CD14-positive monocyte (primary cell): ENCODE measurements at regions not wholly inside any gene's neighbourhood (a gene's known extent, or its start where the extent isn't known, plus 50 kb on each side); places are given as distances from the start of the nearest gene placed in this dataset.
A peak's percentile ranks its signal among the peaks of the same experiment; 100 is the strongest.

Experiments
- DNase-seq, 3 donors: peaks; one replicate each; pipeline ENCODE4 v3.0.0-alpha.2; 2011 to 2022
- H2AFZ ChIP-seq: 2 replicates; pipeline ENCODE4 v1.6.0; 2012; ENCODE audit warnings: mild to moderate bottlenecking, low read depth, low read length, inconsistent platforms; ENCODE audit not compliant: insufficient read depth, poor library complexity, severe bottlenecking
- H3K27ac ChIP-seq, 2 donors: 1 replicate in 1 of 2; 2 replicates in 1 of 2; pipeline ENCODE4 v1.5.1; 2012 to 2013; ENCODE audit warnings: low read length in 2 of 2, control low read depth in 1 of 2, inconsistent platforms in 1 of 2, low read depth in 1 of 2, mild to moderate bottlenecking in 1 of 2
- H3K27me3 ChIP-seq, 2 donors: one replicate each; pipeline versions ENCODE4 v1.6.0 to v1.6.1; 2011 to 2013; ENCODE audit warnings: low read length in 2 of 2; ENCODE audit not compliant: control insufficient read depth in 2 of 2, insufficient read depth in 2 of 2
- H3K36me3 ChIP-seq, 2 donors: replicated peaks in 1 of 2; 1 replicate in 1 of 2; 2 replicates in 1 of 2; pipeline versions ENCODE4 v1.5.1 to v1.6.1; 2012 to 2013; ENCODE audit warnings: low read length in 2 of 2, control low read depth in 1 of 2, inconsistent platforms in 1 of 2, mild to moderate bottlenecking in 1 of 2; ENCODE audit not compliant: insufficient read depth in 2 of 2, control insufficient read depth in 1 of 2
- H3K4me1 ChIP-seq, 2 donors: 1 replicate in 1 of 2; 2 replicates in 1 of 2; pipeline versions ENCODE4 v1.5.1 to v1.6.1; 2012 to 2013; ENCODE audit warnings: low read length in 2 of 2, control low read depth in 1 of 2, inconsistent platforms in 1 of 2, mild to moderate bottlenecking in 1 of 2, moderate library complexity in 1 of 2; ENCODE audit not compliant: insufficient read depth in 2 of 2, control insufficient read depth in 1 of 2
- H3K4me2 ChIP-seq: replicated peaks from 2 replicates; pipeline ENCODE3; 2012; ENCODE audit warnings: low read length, moderate library complexity, mild to moderate bottlenecking; ENCODE audit not compliant: poor library complexity, severe bottlenecking; ENCODE audit errors: extremely low read depth
- H3K4me3 ChIP-seq, 3 experiments: fragments of 200-600 bp in 1 of 3; sonication (generic) in 1 of 3; replicated peaks in 1 of 3; 1 replicate in 2 of 3; 2 replicates in 1 of 3; pipeline ENCODE4 v1.5.1; 2011 to 2013; ENCODE audit warnings: low read length in 3 of 3, mild to moderate bottlenecking in 3 of 3, control low read depth in 2 of 3, low read depth in 2 of 3, inconsistent platforms in 1 of 3, moderate library complexity in 1 of 3
- H3K79me2 ChIP-seq: 2 replicates; pipeline ENCODE4 v1.6.0; 2012; ENCODE audit warnings: mild to moderate bottlenecking, control low read depth, inconsistent platforms, low read length, moderate library complexity; ENCODE audit not compliant: insufficient read depth
- H3K9ac ChIP-seq: 2 replicates; pipeline ENCODE4 v1.6.0; 2017; ENCODE audit warnings: low read length, mild to moderate bottlenecking; ENCODE audit not compliant: insufficient read depth, poor library complexity, severe bottlenecking
- H3K9me3 ChIP-seq, 2 donors: replicated peaks in 1 of 2; 1 replicate in 1 of 2; 2 replicates in 1 of 2; pipeline versions ENCODE4 v1.5.1 to v1.6.1; 2012 to 2013; ENCODE audit warnings: low read length in 2 of 2, control low read depth in 1 of 2; ENCODE audit not compliant: control insufficient read depth in 1 of 2, insufficient read depth in 1 of 2
- H4K20me1 ChIP-seq: 2 replicates; pipeline ENCODE4 v1.6.0; 2012; ENCODE audit warnings: mild to moderate bottlenecking, low read length, control low read depth, moderate library complexity; ENCODE audit not compliant: insufficient read depth
- H3K27ac Mint-ChIP-seq, 7 donors: one replicate each; pipeline ENCODE4 v1.8.0; 2020; ENCODE audit warnings: mild to moderate bottlenecking in 7 of 7, mixed read lengths in 7 of 7, moderate library complexity in 6 of 7, inconsistent platforms in 2 of 7
- H3K27me3 Mint-ChIP-seq, 3 donors: one replicate each; pipeline ENCODE4 v1.8.0; 2021 to 2022; ENCODE audit warnings: low read depth in 3 of 3, mild to moderate bottlenecking in 3 of 3, mixed read lengths in 3 of 3, moderate library complexity in 3 of 3, inconsistent platforms in 1 of 3
- H3K36me3 Mint-ChIP-seq, 2 donors: one replicate each; pipeline ENCODE4 v1.8.0; 2020; ENCODE audit warnings: mixed read lengths in 2 of 2, inconsistent platforms in 1 of 2, mild to moderate bottlenecking in 1 of 2
- H3K4me1 Mint-ChIP-seq: one replicate; pipeline ENCODE4 v1.8.0; 2020; ENCODE audit warnings: mild to moderate bottlenecking, mixed read lengths
- H3K4me3 Mint-ChIP-seq, 2 donors: one replicate each; pipeline ENCODE4 v1.8.0; 2020; ENCODE audit warnings: mild to moderate bottlenecking in 2 of 2, mixed read lengths in 2 of 2, moderate library complexity in 1 of 2
- H3K9me3 Mint-ChIP-seq, 7 donors: one replicate each; pipeline ENCODE4 v1.8.0; 2020 to 2022; ENCODE audit warnings: mixed read lengths in 7 of 7, mild to moderate bottlenecking in 6 of 7, moderate library complexity in 6 of 7, inconsistent platforms in 2 of 7
- WGBS: methylation state at CpG from one replicate; pipeline ENCODE4 v1.1.5; 2013; ENCODE audit warnings: missing lambda C conversion rate; ENCODE audit not compliant: insufficient coverage; 5-methylcytosine and 5-hydroxymethylcytosine counted together
- intact Hi-C, 2 donors: fragments of 100-400 bp; cut with micrococcal nuclease; formaldehyde crosslinking; loops; one replicate each; pipeline versions ENCODE4 v1.15.0 to v1.15.1; 2023
- TF ChIP-seq, protein P1 (sequence below): fragments of 200-600 bp; IDR thresholded peaks from one replicate; pipeline ENCODE4 v1.8.0; 2022; ENCODE audit warnings: antibody characterized with exemption, mild to moderate bottlenecking

DNA sequence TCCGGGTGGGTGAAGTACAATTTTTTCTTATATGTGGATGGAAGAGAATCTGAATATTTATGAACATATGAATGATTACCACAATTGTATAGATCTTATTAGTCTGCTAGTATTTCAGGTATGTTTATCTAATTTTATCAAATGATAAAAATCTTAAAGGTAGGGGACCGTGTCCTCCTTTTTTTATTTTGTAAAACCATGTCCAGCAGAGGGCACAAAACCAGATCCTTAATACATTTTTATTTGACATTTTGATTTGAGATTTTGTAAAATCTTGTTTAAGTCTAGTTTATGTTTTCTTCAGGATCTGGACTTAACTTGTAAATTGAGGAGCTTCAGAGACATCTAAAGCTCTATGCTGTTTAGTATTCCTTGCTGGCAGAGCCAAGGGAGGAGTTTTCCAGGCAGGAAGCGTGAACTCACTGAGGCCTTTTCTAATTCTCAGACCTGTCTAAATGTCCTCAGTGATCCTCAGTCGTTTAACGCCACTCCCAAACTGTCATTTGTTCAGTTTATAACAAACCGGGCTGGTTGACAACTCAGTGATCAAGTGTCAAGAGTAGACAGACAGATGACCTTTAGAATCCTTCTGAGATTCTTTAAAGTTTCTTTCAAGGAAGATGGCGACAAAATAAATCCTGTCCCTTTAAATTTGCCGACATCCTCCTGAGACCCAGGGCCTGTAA, 263.9 kb downstream of the KTN1 start:
- DNase-seq: no peak
- WGBS: 90% methylated on average over 3 of the region's 8 CpGs
- no peaks in the 10 kb centered on the region for H3K79me2 ChIP-seq
- Mint-ChIP-seq H3K36me3 (no peaks in the 10 kb centered on the region), H3K4me1 (no peaks in the 10 kb centered on the region), H3K27me3 (peaks cover 0 to 3% (median 0%) of the 10 kb centered on the region in 3 donors), H3K27ac (no peak overlapping the region), H3K4me3 (no peak overlapping the region), H3K9me3 (peaks cover 0 to 12% (median 4%) of the 10 kb centered on the region in 7 donors)
- TF ChIP-seq, protein P1, sequence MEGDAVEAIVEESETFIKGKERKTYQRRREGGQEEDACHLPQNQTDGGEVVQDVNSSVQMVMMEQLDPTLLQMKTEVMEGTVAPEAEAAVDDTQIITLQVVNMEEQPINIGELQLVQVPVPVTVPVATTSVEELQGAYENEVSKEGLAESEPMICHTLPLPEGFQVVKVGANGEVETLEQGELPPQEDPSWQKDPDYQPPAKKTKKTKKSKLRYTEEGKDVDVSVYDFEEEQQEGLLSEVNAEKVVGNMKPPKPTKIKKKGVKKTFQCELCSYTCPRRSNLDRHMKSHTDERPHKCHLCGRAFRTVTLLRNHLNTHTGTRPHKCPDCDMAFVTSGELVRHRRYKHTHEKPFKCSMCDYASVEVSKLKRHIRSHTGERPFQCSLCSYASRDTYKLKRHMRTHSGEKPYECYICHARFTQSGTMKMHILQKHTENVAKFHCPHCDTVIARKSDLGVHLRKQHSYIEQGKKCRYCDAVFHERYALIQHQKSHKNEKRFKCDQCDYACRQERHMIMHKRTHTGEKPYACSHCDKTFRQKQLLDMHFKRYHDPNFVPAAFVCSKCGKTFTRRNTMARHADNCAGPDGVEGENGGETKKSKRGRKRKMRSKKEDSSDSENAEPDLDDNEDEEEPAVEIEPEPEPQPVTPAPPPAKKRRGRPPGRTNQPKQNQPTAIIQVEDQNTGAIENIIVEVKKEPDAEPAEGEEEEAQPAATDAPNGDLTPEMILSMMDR: peak; percentile 37
- intact Hi-C loops: no loop called here
- no peak overlapping the region for H3K4me3 ChIP-seq
- no peak overlapping the region for H3K4me2 ChIP-seq
- peaks cover 0 to 5% of the 10 kb centered on the region in 2 donors for H3K9me3 ChIP-seq
- H3K27ac ChIP-seq: no peak overlapping the region
- H3K36me3 ChIP-seq: no peaks in the 10 kb centered on the region
- H2AFZ ChIP-seq: no peak overlapping the region
- H3K9ac ChIP-seq: no peak overlapping the region
- H3K27me3 ChIP-seq: no peaks in the 10 kb centered on the region
- H3K4me1 ChIP-seq: no peaks in the 10 kb centered on the region
- no peaks in the 10 kb centered on the region for H4K20me1 ChIP-seq

DNA sequence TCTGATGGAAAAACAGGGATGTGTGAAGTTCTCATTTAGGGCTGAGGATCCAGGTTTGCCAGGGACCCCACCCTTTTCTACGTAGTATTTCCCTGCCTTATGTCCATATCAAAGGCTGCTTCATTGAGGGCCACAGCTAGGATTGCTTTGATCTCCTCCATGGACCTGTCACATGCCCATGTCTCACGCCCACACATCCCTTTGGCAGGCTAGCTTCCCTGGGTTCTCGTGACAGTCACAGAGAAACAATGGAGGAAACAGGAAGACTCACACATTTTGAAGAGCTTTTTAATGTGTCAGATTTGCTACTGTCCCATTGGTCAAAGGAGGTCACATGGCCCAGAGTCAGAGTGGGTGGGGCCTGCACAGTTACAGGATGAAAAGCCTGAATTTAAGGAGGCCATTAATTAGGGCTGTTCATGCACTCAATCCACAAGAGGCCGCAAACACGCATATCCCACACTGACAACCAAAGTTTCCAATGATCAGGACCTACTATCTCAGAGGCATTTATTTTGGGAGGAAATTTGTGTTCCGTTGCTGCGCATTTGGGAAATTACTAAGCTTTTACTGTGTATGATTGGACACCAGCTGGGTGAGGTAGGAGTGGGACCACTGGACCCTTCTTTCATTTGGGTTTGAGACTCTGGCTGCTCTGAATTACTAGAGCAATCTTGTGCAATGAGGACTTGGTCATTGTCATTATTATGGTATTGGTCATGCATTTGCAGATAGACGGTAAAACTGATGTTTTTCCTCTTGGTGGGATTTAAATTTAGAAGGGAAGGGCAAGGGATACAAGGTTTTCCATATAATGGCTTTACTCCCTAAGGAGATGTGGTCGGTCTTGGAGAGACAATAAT, 266.2 kb downstream of the KTN1 start:
- H3K27me3 ChIP-seq: peaks cover 0 to 2% of the 10 kb centered on the region in 2 donors
- no peaks in the 10 kb centered on the region for H3K79me2 ChIP-seq
- H3K27ac ChIP-seq: no peak overlapping the region
- 90% methylated on average over 6 of the region's 9 CpGs for WGBS
- peaks cover 0 to 5% of the 10 kb centered on the region in 2 donors for H3K9me3 ChIP-seq
- Mint-ChIP-seq H3K4me1 (no peaks in the 10 kb centered on the region), H3K27me3 (peaks cover 0 to 4% (median 2%) of the 10 kb centered on the region in 3 donors), H3K36me3 (no peaks in the 10 kb centered on the region), H3K4me3 (no peak overlapping the region), H3K9me3 (peaks cover 0 to 6% (median 0%) of the 10 kb centered on the region in 7 donors), H3K27ac (no peak overlapping the region)
- TF ChIP-seq, protein P1: no peak
- no peaks in the 10 kb centered on the region for H4K20me1 ChIP-seq
- no peak overlapping the region for H3K9ac ChIP-seq
- no peak overlapping the region for H2AFZ ChIP-seq
- H3K36me3 ChIP-seq: no peaks in the 10 kb centered on the region
- no peak for DNase-seq
- intact Hi-C loops: no loop called here
- H3K4me1 ChIP-seq: no peaks in the 10 kb centered on the region
- no peak overlapping the region for H3K4me3 ChIP-seq
- H3K4me2 ChIP-seq: no peak overlapping the region
